ENCODE measurements at regions not wholly inside any gene's neighbourhood (a gene's known extent, or its start where the extent isn't known, plus 50 kb on each side); places are given as distances from the start of the nearest gene placed in this dataset.

GRCh38 chr5:68754536-68754935, 339.3 kb upstream of the SLC30A5 start:
- H3K27ac ChIP-seq (ENCODE audit: extremely low read depth, low read depth, low read length), result no peak overlapping the region
- H3K36me3 ChIP-seq (ENCODE audit: control insufficient read depth in 2 of 2, insufficient read depth in 1 of 2, low read length in 2 of 2), result no peaks in the 10 kb centered on the region
- H3K4me3 ChIP-seq (ENCODE audit: low read depth, low read length), result no peak overlapping the region
- POLR2A ChIA-PET, result no interaction called here
- no peaks in the 10 kb centered on the region for H3K9me3 ChIP-seq (ENCODE audit: control insufficient read depth, insufficient read depth, low read depth, low read length)
- CTCF ChIA-PET, result interaction anchor here (0.6 kb wide), 1 partner anchor 292 kb away, joined by 3 read pairs; no protein-coding TSS in a partner anchor
- H3K4me1 ChIP-seq (ENCODE audit: control insufficient read depth, insufficient read depth, low read length), result no peaks in the 10 kb centered on the region
- TF ChIP-seq ZNF37A (tag by site-specific recombination; IDR thresholded peaks at IDR 0.05) (no peak), MYNN (tag by site-specific recombination; IDR thresholded peaks at IDR 0.05; ENCODE audit: borderline replicate concordance) (no peak), ZNF239 (tag by site-specific recombination; IDR thresholded peaks at IDR 0.05) (no peak), ZNF48 (tag by site-specific recombination; IDR thresholded peaks at IDR 0.05) (no peak), ZNF140 (tag by site-specific recombination; IDR thresholded peaks at IDR 0.05) (no peak), ZNF404 (tag by site-specific recombination; IDR thresholded peaks at IDR 0.05) (no peak), ZNF488 (tag by site-specific recombination; IDR thresholded peaks at IDR 0.05) (no peak), BCL11A (tag by site-specific recombination; IDR thresholded peaks at IDR 0.05; ENCODE audit: low read depth) (no peak), ZBTB8A (tag by site-specific recombination; IDR thresholded peaks at IDR 0.05) (no peak), ZNF112 (tag by site-specific recombination; IDR thresholded peaks at IDR 0.05) (no peak), ZNF561 (tag by site-specific recombination; IDR thresholded peaks at IDR 0.05; ENCODE audit: borderline replicate concordance) (no peak)
- TF ChIP-seq, protein P1, sequence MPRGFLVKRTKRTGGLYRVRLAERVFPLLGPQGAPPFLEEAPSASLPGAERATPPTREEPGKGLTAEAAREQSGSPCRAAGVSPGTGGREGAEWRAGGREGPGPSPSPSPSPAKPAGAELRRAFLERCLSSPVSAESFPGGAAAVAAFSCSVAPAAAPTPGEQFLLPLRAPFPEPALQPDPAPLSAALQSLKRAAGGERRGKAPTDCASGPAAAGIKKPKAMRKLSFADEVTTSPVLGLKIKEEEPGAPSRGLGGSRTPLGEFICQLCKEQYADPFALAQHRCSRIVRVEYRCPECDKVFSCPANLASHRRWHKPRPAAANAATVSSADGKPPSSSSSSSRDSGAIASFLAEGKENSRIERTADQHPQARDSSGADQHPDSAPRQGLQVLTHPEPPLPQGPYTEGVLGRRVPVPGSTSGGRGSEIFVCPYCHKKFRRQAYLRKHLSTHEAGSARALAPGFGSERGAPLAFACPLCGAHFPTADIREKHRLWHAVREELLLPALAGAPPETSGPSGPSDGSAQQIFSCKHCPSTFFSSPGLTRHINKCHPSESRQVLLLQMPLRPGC (tag by site-specific recombination; IDR thresholded peaks at IDR 0.05), result no peak
- TF ChIP-seq, protein P2, sequence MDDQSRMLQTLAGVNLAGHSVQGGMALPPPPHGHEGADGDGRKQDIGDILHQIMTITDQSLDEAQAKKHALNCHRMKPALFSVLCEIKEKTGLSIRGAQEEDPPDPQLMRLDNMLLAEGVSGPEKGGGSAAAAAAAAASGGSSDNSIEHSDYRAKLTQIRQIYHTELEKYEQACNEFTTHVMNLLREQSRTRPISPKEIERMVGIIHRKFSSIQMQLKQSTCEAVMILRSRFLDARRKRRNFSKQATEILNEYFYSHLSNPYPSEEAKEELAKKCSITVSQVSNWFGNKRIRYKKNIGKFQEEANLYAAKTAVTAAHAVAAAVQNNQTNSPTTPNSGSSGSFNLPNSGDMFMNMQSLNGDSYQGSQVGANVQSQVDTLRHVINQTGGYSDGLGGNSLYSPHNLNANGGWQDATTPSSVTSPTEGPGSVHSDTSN (CRISPR knock-in tag; IDR thresholded peaks at IDR 0.05), result no peak

DNA sequence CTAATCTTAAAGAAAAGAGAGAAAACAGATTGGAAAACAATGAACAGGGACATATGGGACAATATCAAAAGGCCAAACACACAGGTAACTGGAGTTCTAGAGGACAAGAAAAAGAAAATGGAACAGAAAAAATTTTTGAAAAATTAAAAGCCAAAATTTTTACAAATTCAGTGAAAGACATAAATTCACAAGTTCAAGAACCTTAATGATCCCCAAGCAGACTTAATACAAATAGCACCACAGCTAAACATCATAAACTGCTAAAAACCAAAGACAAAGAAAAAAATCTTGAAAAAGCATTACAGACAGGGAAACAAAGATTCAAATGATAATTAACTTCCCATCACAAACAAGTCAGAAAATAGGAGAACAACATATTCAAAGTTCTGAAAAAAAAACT, 338.5 kb upstream of the SLC30A5 start:
- CTCF ChIA-PET, result interaction anchor here (0.7 kb wide), 1 partner anchor 60 kb away, joined by 3 read pairs; no protein-coding TSS in a partner anchor
- H3K36me3 ChIP-seq (ENCODE audit: control insufficient read depth in 2 of 2, insufficient read depth in 1 of 2, low read length in 2 of 2), result no peaks in the 10 kb centered on the region
- no peak overlapping the region for H3K27ac ChIP-seq (ENCODE audit: extremely low read depth, low read depth, low read length)
- no peaks in the 10 kb centered on the region for H3K9me3 ChIP-seq (ENCODE audit: control insufficient read depth, insufficient read depth, low read depth, low read length)
- H3K4me1 ChIP-seq (ENCODE audit: control insufficient read depth, insufficient read depth, low read length), result no peaks in the 10 kb centered on the region
- POLR2A ChIA-PET, result no interaction called here
- no peak overlapping the region for H3K4me3 ChIP-seq (ENCODE audit: low read depth, low read length)
- TF ChIP-seq ZNF558 (tag by site-specific recombination; IDR thresholded peaks at IDR 0.05) (peak; percentile 95), ZNF530 (tag by site-specific recombination; IDR thresholded peaks at IDR 0.05; ENCODE audit: low read depth) (no peak), ZNF585B (tag by site-specific recombination; IDR thresholded peaks at IDR 0.05) (no peak)

DNA sequence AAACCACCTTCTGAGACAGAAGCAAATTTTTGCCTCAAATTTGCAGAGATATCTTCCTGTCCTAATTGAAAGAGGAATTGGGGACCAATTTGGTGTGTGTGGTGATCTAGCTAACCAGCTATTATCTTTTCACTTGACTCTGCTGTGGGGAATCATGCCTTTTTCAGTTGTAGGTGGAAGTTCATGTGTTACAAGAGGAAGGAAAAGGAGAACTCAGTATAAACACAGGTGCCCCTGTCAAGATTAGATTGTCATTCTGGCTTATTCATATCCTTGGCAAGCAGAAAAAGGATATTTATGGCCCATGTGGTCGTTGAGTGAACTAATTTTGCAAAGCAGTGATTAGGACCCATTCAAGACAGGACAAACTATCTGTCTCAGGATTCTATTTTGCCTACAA, 336.8 kb upstream of the SLC30A5 start:
- POLR2A ChIA-PET, result no interaction called here
- no peak overlapping the region for H3K27ac ChIP-seq (ENCODE audit: extremely low read depth, low read depth, low read length)
- H3K9me3 ChIP-seq (ENCODE audit: control insufficient read depth, insufficient read depth, low read depth, low read length), result no peaks in the 10 kb centered on the region
- no peaks in the 10 kb centered on the region for H3K36me3 ChIP-seq (ENCODE audit: control insufficient read depth in 2 of 2, insufficient read depth in 1 of 2, low read length in 2 of 2)
- H3K4me3 ChIP-seq (ENCODE audit: low read depth, low read length), result no peak overlapping the region
- CTCF ChIA-PET, result no interaction called here
- H3K4me1 ChIP-seq (ENCODE audit: control insufficient read depth, insufficient read depth, low read length), result no peaks in the 10 kb centered on the region
- TF ChIP-seq ZNF366 (tag by site-specific recombination; conservative IDR thresholded peaks at IDR 0.05) (no peak), ZNF404 (tag by site-specific recombination; IDR thresholded peaks at IDR 0.05) (no peak), ATF2 (tag by site-specific recombination; IDR thresholded peaks at IDR 0.05; ENCODE audit: low read depth) (no peak), RBAK (tag by site-specific recombination; IDR thresholded peaks at IDR 0.05) (no peak), ZNF223 (tag by site-specific recombination; IDR thresholded peaks at IDR 0.05) (no peak), GLI4 (tag by site-specific recombination; IDR thresholded peaks at IDR 0.05) (no peak)
- TF ChIP-seq, protein P3, sequence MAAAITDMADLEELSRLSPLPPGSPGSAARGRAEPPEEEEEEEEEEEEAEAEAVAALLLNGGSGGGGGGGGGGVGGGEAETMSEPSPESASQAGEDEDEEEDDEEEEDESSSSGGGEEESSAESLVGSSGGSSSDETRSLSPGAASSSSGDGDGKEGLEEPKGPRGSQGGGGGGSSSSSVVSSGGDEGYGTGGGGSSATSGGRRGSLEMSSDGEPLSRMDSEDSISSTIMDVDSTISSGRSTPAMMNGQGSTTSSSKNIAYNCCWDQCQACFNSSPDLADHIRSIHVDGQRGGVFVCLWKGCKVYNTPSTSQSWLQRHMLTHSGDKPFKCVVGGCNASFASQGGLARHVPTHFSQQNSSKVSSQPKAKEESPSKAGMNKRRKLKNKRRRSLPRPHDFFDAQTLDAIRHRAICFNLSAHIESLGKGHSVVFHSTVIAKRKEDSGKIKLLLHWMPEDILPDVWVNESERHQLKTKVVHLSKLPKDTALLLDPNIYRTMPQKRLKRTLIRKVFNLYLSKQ (tag by site-specific recombination; IDR thresholded peaks at IDR 0.05; ENCODE audit: borderline replicate concordance), result no peak
- TF ChIP-seq, protein P4, sequence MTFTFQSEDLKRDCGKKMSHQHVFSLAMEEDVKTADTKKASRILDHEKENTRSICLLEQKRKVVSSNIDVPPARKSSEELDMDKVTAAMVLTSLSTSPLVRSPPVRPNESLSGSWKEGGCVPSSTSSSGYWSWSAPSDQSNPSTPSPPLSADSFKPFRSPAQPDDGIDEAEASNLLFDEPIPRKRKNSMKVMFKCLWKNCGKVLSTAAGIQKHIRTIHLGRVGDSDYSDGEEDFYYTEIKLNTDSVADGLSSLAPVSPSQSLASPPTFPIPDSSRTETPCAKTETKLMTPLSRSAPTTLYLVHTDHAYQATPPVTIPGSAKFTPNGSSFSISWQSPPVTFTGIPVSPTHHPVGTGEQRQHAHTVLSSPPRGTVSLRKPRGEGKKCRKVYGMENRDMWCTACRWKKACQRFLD (tag by site-specific recombination; IDR thresholded peaks at IDR 0.05), result no peak
- TF ChIP-seq, protein P5, sequence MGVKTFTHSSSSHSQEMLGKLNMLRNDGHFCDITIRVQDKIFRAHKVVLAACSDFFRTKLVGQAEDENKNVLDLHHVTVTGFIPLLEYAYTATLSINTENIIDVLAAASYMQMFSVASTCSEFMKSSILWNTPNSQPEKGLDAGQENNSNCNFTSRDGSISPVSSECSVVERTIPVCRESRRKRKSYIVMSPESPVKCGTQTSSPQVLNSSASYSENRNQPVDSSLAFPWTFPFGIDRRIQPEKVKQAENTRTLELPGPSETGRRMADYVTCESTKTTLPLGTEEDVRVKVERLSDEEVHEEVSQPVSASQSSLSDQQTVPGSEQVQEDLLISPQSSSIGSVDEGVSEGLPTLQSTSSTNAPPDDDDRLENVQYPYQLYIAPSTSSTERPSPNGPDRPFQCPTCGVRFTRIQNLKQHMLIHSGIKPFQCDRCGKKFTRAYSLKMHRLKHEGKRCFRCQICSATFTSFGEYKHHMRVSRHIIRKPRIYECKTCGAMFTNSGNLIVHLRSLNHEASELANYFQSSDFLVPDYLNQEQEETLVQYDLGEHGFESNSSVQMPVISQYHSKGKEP (tag by site-specific recombination; IDR thresholded peaks at IDR 0.05), result no peak
